Bronchial epithelial cell (primary cell): ENCODE measurements at regions not wholly inside any gene's neighbourhood (a gene's known extent, or its start where the extent isn't known, plus 50 kb on each side); places are given as distances from the start of the nearest gene placed in this dataset.

Source experiments
- DNase-seq: peaks from one replicate; pipeline ENCODE4 v3.0.0-alpha.2; 2010; ENCODE audit warnings: low read depth
- FAIRE-seq: peaks from 2 replicates; lab custom pipeline; 2011; peaks lifted over from hg19 to GRCh38; lab: Jason Lieb, UNC
- H3K27me3 ChIP-seq: 2 replicates; pipeline ENCODE4 v1.5.1; 2011; ENCODE audit warnings: low read length; ENCODE audit not compliant: control insufficient read depth, insufficient read depth
- H3K36me3 ChIP-seq: 2 replicates; pipeline ENCODE4 v1.5.1; 2011; ENCODE audit warnings: low read length; ENCODE audit not compliant: control insufficient read depth, insufficient read depth
- H3K4me3 ChIP-seq: 2 replicates; pipeline ENCODE4 v1.5.1; 2011; ENCODE audit warnings: mild to moderate bottlenecking, low read depth, low read length, control low read depth
- CTCF ChIP-seq: IDR thresholded peaks from 2 replicates; pipeline ENCODE4 v1.5.1; 2011; ENCODE audit warnings: mild to moderate bottlenecking, moderate library complexity, low read length, control low read depth, inconsistent platforms; ENCODE audit not compliant: insufficient read depth, severe bottlenecking

- FAIRE-seq = peak; percentile 43
- no peak for TF ChIP-seq CTCF
These were observed 286.0 kb downstream of the TRIB2 start for GRCh38 chr2:13002536-13003331.

GRCh38 chr2:13003500-13003899, 286.8 kb downstream of the TRIB2 start:
- no peak overlapping the region for H3K4me3 ChIP-seq

More at GRCh38 chr2:13002536-13003331, 286.0 kb downstream of the TRIB2 start:
- no peak for DNase-seq
- Histone ChIP-seq H3K36me3 (no peaks in the 10 kb centered on the region), H3K27me3 (no peaks in the 10 kb centered on the region), H3K4me3 (no peak overlapping the region)

GRCh38 chr2:13005048-13005447, 288.3 kb downstream of the TRIB2 start:
- DNase-seq = no peak
- no peaks in the 10 kb centered on the region for H3K27me3 ChIP-seq
- no peak for TF ChIP-seq CTCF
- H3K36me3 ChIP-seq = no peaks in the 10 kb centered on the region
- no peak for FAIRE-seq
- H3K4me3 ChIP-seq = no peak overlapping the region

More at GRCh38 chr2:13003500-13003899, 286.8 kb downstream of the TRIB2 start:
- no peak for DNase-seq
- Histone ChIP-seq H3K27me3 (no peaks in the 10 kb centered on the region), H3K36me3 (no peaks in the 10 kb centered on the region)
- no peak for FAIRE-seq
- no peak for TF ChIP-seq CTCF

GRCh38 chr2:13005761-13006335, 289.1 kb downstream of the TRIB2 start:
- Histone ChIP-seq H3K27me3 (no peaks in the 10 kb centered on the region), H3K36me3 (no peaks in the 10 kb centered on the region), H3K4me3 (no peak overlapping the region)
- DNase-seq (no peak), FAIRE-seq (no peak)
- TF ChIP-seq CTCF = no peak

- Histone ChIP-seq H3K27me3 (no peaks in the 10 kb centered on the region), H3K36me3 (no peaks in the 10 kb centered on the region), H3K4me3 (no peak overlapping the region)
- FAIRE-seq (no peak), DNase-seq (no peak)
- no peak for TF ChIP-seq CTCF
These were observed 289.7 kb downstream of the TRIB2 start for GRCh38 chr2:13006426-13006825.
